HFFc6 (cell line): ENCODE measurements at regions not wholly inside any gene's neighbourhood (a gene's known extent, or its start where the extent isn't known, plus 50 kb on each side); places are given as distances from the start of the nearest gene placed in this dataset.
A peak's percentile ranks its signal among the peaks of the same experiment; 100 is the strongest.

Experiments
- DNase-seq: peaks from one replicate; pipeline ENCODE4 v3.0.0-alpha.2; 2018
- H3K27ac Mint-ChIP-seq: 2 replicates; pipeline ENCODE4 v1.8.0; 2020; ENCODE audit warnings: mild to moderate bottlenecking, mixed read lengths
- H3K27me3 Mint-ChIP-seq: 2 replicates; pipeline ENCODE4 v1.8.0; 2021; ENCODE audit warnings: mild to moderate bottlenecking, moderate library complexity, mixed read lengths; ENCODE audit not compliant: insufficient read depth
- H3K36me3 Mint-ChIP-seq: 2 replicates; pipeline ENCODE4 v1.8.0; 2021; ENCODE audit warnings: low read depth, mixed read lengths
- H3K4me1 Mint-ChIP-seq: 2 replicates; pipeline ENCODE4 v1.8.0; 2020; ENCODE audit warnings: low read depth, mixed read lengths
- H3K4me3 Mint-ChIP-seq: 2 replicates; pipeline ENCODE4 v1.8.0; 2020; ENCODE audit warnings: mild to moderate bottlenecking, moderate library complexity, mixed read lengths
- H3K9me3 Mint-ChIP-seq: 2 replicates; pipeline ENCODE4 v1.8.0; 2020; ENCODE audit warnings: mild to moderate bottlenecking, mixed read lengths
- TF ChIP-seq, protein P1 (sequence below): fragments of 200-600 bp; sonication (generic); IDR thresholded peaks from 2 replicates; pipeline ENCODE4 v1.5.0; 2021; ENCODE audit warnings: antibody characterized with exemption, mild to moderate bottlenecking

DNA sequence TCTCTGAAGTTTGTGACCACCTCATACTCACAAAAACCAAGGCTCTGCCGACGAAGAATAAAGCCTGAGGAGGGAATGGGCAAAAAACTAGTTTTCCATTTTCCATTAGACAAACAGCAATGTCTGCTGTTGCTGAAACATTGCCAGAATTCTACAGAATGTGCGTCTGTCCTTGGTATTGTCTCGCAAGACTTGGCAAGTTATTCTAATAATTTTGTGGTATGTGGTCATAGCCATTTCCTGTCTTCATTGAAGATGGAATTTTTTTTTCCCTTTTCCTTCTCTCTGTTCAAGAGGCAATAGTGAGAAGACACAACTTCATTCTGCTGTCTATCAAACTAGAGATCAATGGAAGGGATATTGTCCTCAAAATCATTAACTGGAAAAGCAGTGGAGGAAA is 296.1 kb downstream of the RND3 start:
- Mint-ChIP-seq H3K36me3 (peaks cover 11% of the 10 kb centered on the region), H3K27ac (no peak overlapping the region), H3K27me3 (peaks cover 2% of the 10 kb centered on the region; the same call in 1 of the 2 replicates), H3K4me1 (peaks cover 22% of the 10 kb centered on the region), H3K4me3 (no peak overlapping the region), H3K9me3 (no peaks in the 10 kb centered on the region)
- TF ChIP-seq, protein P1, sequence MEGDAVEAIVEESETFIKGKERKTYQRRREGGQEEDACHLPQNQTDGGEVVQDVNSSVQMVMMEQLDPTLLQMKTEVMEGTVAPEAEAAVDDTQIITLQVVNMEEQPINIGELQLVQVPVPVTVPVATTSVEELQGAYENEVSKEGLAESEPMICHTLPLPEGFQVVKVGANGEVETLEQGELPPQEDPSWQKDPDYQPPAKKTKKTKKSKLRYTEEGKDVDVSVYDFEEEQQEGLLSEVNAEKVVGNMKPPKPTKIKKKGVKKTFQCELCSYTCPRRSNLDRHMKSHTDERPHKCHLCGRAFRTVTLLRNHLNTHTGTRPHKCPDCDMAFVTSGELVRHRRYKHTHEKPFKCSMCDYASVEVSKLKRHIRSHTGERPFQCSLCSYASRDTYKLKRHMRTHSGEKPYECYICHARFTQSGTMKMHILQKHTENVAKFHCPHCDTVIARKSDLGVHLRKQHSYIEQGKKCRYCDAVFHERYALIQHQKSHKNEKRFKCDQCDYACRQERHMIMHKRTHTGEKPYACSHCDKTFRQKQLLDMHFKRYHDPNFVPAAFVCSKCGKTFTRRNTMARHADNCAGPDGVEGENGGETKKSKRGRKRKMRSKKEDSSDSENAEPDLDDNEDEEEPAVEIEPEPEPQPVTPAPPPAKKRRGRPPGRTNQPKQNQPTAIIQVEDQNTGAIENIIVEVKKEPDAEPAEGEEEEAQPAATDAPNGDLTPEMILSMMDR: no peak
- DNase-seq: peak; percentile 61

DNA sequence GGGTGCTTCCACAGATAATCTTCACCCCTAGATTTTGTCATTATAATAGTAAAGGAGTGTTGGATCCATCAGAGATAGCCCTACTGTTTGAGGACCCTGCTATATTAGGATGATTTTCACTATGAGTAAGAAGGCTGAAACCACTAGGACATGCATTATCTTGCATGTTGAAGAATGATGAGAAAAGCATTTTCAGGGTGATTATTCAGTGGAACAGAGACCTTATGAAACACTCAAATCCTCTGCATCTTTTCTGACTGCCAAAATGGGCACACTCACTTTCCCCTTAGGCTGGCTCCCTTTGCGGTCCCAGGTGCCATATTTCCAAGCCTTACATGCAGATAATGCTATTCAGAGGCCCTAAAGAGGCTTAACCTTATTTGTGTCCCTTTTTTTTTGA is 296.9 kb downstream of the RND3 start:
- Mint-ChIP-seq H3K36me3 (peaks cover 6% of the 10 kb centered on the region; the same call in 1 of the 2 replicates), H3K27ac (no peak overlapping the region), H3K4me3 (no peak overlapping the region), H3K4me1 (peaks cover 22% of the 10 kb centered on the region), H3K9me3 (no peaks in the 10 kb centered on the region), H3K27me3 (peaks cover 2% of the 10 kb centered on the region; the same call in 1 of the 2 replicates)
- DNase-seq: no peak
- TF ChIP-seq, protein P1: no peak

DNA sequence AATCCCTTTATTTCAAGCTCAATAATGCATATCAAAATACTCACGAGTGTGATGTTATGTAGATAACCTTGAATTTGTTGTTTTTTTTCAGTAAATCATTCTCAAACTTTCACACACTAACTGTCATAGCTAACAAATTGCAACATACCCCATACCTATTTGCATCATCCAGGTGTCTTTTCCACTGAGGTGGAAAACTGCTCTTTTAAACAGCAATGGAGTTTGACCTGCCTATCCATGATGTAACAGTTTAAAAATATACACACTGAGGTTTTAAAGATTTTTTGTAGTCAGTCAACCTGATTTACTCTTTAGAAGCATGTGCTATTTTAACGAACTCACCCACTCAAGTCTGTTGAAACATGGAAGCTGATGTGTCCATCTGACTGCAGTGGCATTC is 298.7 kb downstream of the RND3 start:
- Mint-ChIP-seq H3K36me3 (peaks cover 6% of the 10 kb centered on the region; the same call in 1 of the 2 replicates), H3K9me3 (no peaks in the 10 kb centered on the region), H3K27ac (no peak overlapping the region), H3K27me3 (peaks cover 2% of the 10 kb centered on the region; the same call in 1 of the 2 replicates), H3K4me1 (peaks cover 22% of the 10 kb centered on the region), H3K4me3 (no peak overlapping the region)
- TF ChIP-seq, protein P1: no peak
- DNase-seq: no peak

DNA sequence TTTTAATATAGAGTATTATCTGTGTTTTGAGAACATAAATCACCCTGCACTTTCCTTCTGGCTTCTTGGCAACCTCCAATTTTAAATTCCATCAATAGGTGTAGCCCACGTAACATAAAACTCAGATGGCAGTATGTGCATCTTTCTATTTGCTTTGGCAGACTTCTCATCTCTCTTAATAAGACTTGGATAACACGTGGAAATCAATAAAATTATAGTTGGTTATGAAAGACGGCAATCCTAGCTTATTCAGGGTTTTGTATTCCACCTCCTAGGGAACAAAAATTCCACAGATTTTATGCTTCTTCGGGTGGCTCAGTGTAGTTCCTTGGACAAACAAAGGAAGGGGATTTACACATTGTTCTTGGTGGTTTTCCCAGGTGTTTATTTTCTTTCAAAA is 299.3 kb downstream of the RND3 start:
- Mint-ChIP-seq H3K4me1 (peaks cover 22% of the 10 kb centered on the region), H3K4me3 (no peak overlapping the region), H3K9me3 (no peaks in the 10 kb centered on the region), H3K27me3 (peaks cover 2% of the 10 kb centered on the region), H3K36me3 (peaks cover 6% of the 10 kb centered on the region; the same call in 1 of the 2 replicates), H3K27ac (no peak overlapping the region)
- TF ChIP-seq, protein P1: no peak
- peak; percentile 13 for DNase-seq

DNA sequence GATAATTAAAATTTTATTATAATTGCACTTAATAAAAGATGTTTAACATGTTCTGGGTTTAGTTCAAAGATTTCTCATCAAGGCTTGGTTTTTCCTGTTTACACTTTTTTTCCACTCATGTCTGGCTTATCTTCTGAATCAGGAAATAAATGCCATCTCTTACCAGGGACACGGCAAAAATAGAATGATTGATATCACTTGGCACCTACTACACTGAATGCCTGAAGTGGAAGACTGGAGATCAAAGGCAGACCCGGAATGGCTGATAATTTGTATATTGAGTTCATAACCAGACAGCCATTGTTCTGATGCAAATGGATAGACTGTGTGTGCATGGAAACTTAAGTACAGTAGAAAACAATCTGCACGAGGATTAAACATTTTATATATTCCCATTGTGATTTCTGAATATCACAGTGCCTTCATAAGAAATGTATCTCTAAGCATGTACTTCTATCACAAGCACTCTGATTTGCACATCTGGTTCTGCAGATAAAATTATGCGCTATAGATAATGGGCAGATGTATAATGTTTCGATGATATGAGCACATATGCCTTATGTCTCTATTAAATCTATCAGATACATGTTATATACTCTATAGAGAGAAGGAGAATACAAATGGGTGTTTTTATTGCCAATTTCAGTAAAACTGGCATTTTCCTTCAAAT is 304.8 kb downstream of the RND3 start:
- Mint-ChIP-seq H3K4me1 (peaks cover 8% of the 10 kb centered on the region; the same call in 1 of the 2 replicates), H3K4me3 (no peak overlapping the region), H3K27me3 (no peaks in the 10 kb centered on the region; the same call in 1 of the 2 replicates), H3K9me3 (no peaks in the 10 kb centered on the region), H3K27ac (no peak overlapping the region), H3K36me3 (peaks cover 8% of the 10 kb centered on the region; the same call in 1 of the 2 replicates)
- TF ChIP-seq, protein P1: no peak
- DNase-seq: no peak
